Tibial artery (tissue), 4 donors: ENCODE measurements at regions not wholly inside any gene's neighbourhood (a gene's known extent, or its start where the extent isn't known, plus 50 kb on each side); places are given as distances from the start of the nearest gene placed in this dataset.

ENCODE experiments used
- DNase-seq, 2 donors: peaks; one replicate each; pipeline ENCODE4 v3.0.0-alpha.2; 2019
- H3K27ac ChIP-seq, 2 donors: fragments of 200-600 bp; sonication (generic) in 1 of 2; 1 replicate in 1 of 2; 2 replicates in 1 of 2; pipeline ENCODE4 v1.5.1; 2018 to 2019; ENCODE audit warnings: mild to moderate bottlenecking in 1 of 2
- H3K27me3 ChIP-seq, 2 donors: fragments of 200-600 bp; sonication (generic) in 1 of 2; one replicate each; pipeline versions ENCODE4 v1.5.1 to v1.6.0; 2016 to 2019
- H3K36me3 ChIP-seq, 3 donors: fragments of 200-600 bp; sonication (generic) in 2 of 3; one replicate each; pipeline ENCODE4 v1.5.1; 2016 to 2019; ENCODE audit warnings: mild to moderate bottlenecking in 2 of 3
- H3K4me1 ChIP-seq, 4 donors: fragments of 200-600 bp; sonication (generic) in 2 of 4; 1 replicate in 3 of 4; 2 replicates in 1 of 4; pipeline ENCODE4 v1.5.1; 2016 to 2019
- H3K4me3 ChIP-seq, 2 donors: fragments of 200-600 bp; sonication (generic) in 1 of 2; 1 replicate in 1 of 2; 2 replicates in 1 of 2; pipeline ENCODE4 v1.5.1; 2018 to 2019; ENCODE audit warnings: mild to moderate bottlenecking in 2 of 2
- H3K9me3 ChIP-seq, 3 donors: fragments of 200-600 bp; sonication (generic) in 1 of 3; one replicate each; pipeline ENCODE4 v1.5.1; 2016 to 2019
- CTCF ChIP-seq, 2 experiments: fragments of 200-600 bp in 1 of 2; fragments of 450-650 bp in 1 of 2; IDR thresholded peaks; one replicate each; pipeline ENCODE4 v1.5.1; 2017 to 2019; ENCODE audit warnings: antibody characterized with exemption in 2 of 2, mild to moderate bottlenecking in 1 of 2, moderate library complexity in 1 of 2
- intact Hi-C: fragments of 100-400 bp; cut with DNase I; formaldehyde crosslinking; loops from one replicate; pipeline ENCODE4 v1.15.0; 2023; ENCODE audit warnings: low total_unique reads

GRCh38 chrX:122910697-122911096, 273.4 kb upstream of the GRIA3 start:
- H3K36me3 ChIP-seq: no peaks in the 10 kb centered on the region
- no peak overlapping the region for H3K27ac ChIP-seq
- intact Hi-C loops: no loop called here
- H3K9me3 ChIP-seq: peaks cover 0 to 26% (median 0%) of the 10 kb centered on the region in 3 donors
- TF ChIP-seq CTCF (IDR thresholded peaks at IDR 0.05): no peak
- DNase-seq: no peak
- no peaks in the 10 kb centered on the region for H3K27me3 ChIP-seq
- H3K4me1 ChIP-seq: no peaks in the 10 kb centered on the region
- no peak overlapping the region for H3K4me3 ChIP-seq

GRCh38 chrX:122913134-122913533, 270.9 kb upstream of the GRIA3 start:
- Histone ChIP-seq H3K4me3 (no peak overlapping the region), H3K4me1 (no peaks in the 10 kb centered on the region), H3K36me3 (no peaks in the 10 kb centered on the region), H3K9me3 (peaks cover 0 to 26% (median 0%) of the 10 kb centered on the region in 3 donors), H3K27me3 (no peaks in the 10 kb centered on the region), H3K27ac (no peak overlapping the region)
- intact Hi-C loops: no loop called here
- no peak for TF ChIP-seq CTCF (IDR thresholded peaks at IDR 0.05)
- DNase-seq: no peak

DNA sequence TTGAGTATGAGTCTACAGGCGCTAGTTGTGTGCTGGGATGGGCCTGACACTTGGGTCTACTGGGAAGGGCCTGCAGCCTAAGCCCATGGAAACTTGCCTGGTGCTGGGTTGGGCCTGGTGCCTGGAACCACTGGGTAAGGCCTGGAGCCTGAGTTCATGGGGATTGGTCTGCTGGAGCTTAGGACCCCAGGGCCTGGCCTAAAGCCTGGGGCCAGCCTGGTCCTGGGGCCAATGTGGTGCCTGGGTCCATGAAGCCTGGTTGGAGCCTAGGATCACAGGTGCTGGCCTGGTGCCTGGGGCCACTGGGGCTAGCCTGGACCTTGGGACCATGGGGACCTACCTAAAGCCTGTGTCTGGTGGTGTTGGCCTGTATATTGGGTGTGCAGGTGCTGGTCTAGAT, 270.3 kb upstream of the GRIA3 start:
- intact Hi-C loops: no loop called here
- no peaks in the 10 kb centered on the region for H3K27me3 ChIP-seq
- no peaks in the 10 kb centered on the region for H3K4me1 ChIP-seq
- H3K27ac ChIP-seq: no peak overlapping the region
- peaks cover 0 to 22% (median 0%) of the 10 kb centered on the region in 3 donors for H3K9me3 ChIP-seq
- H3K36me3 ChIP-seq: no peaks in the 10 kb centered on the region
- no peak overlapping the region for H3K4me3 ChIP-seq
- no peak for DNase-seq
- no peak for TF ChIP-seq CTCF (IDR thresholded peaks at IDR 0.05)

DNA sequence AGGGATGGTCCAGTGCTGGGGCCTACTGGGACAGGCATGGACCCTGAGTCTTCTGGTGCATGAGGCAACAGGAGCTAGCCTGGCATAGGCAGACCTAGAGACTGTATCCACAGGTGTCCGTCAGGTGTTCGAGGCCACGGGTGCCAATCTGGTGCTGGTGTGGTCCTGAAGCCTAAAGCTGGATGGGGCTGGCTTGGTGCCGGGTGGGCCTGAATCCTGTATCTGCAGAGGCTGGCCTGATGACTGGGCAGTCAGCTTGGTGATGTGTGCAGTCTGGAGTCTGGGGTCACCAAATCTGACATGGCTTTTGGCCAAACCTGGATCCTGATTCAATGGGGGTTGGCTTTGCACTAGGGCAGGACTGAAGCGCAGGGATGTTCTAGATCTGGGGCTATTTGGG, 269.8 kb upstream of the GRIA3 start:
- Histone ChIP-seq H3K36me3 (no peaks in the 10 kb centered on the region), H3K27me3 (no peaks in the 10 kb centered on the region), H3K4me3 (no peak overlapping the region), H3K4me1 (no peaks in the 10 kb centered on the region), H3K9me3 (peaks cover 0 to 18% (median 0%) of the 10 kb centered on the region in 3 donors), H3K27ac (no peak overlapping the region)
- no peak for TF ChIP-seq CTCF (IDR thresholded peaks at IDR 0.05)
- intact Hi-C loops: no loop called here
- no peak for DNase-seq

DNA sequence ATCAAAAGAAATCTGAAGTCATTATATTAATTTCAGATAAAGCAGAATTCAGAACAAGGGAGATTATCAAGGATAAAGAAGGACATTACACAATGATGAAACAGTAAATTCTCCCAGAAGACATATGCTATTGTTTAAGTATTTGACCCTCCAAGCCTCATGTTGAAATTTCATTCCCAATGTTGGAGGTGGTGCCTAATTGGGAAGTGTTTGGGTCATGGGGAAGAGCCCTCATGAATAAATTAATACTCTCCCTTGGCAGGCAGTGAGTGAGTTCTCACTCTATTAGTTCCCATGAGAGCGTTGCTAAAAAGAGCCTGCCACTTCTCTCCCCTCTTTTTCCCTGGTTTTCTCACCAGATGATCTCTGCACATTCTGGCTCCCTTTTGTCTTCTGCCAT, 249.9 kb upstream of the GRIA3 start:
- Histone ChIP-seq H3K4me3 (no peak overlapping the region), H3K27ac (no peak overlapping the region), H3K36me3 (no peaks in the 10 kb centered on the region), H3K27me3 (no peaks in the 10 kb centered on the region), H3K9me3 (no peaks in the 10 kb centered on the region), H3K4me1 (no peaks in the 10 kb centered on the region)
- intact Hi-C loops: no loop called here
- no peak for DNase-seq
- no peak for TF ChIP-seq CTCF (IDR thresholded peaks at IDR 0.05)

DNA sequence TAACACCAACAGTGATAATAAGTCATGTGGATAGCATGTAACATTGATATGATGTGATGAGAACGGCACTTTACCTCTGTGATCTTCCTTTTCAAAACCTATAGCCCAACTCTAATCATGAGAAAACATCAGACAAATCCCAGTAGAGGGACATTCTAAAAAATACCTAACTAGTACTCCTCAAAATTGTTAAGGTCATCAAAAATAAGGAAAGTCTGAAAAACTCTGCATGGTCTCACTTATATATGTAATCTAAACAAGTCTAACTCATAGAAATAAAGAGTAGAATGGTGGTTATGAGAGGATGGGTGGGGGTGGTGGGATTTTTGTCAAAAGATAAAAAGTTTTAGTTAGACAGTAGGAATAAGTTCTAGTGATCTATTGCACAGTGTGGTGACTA, 243.9 kb upstream of the GRIA3 start:
- TF ChIP-seq CTCF (IDR thresholded peaks at IDR 0.05): no peak
- no peak for DNase-seq

More for the DNA sequence above, 243.9 kb upstream of the GRIA3 start:
- no peaks in the 10 kb centered on the region for H3K4me1 ChIP-seq
- no peaks in the 10 kb centered on the region for H3K9me3 ChIP-seq
- no peaks in the 10 kb centered on the region for H3K27me3 ChIP-seq
- intact Hi-C loops: no loop called here
- no peak overlapping the region for H3K4me3 ChIP-seq
- no peaks in the 10 kb centered on the region for H3K36me3 ChIP-seq
- no peak overlapping the region for H3K27ac ChIP-seq
